ENCODE measurements at regions not wholly inside any gene's neighbourhood (a gene's known extent, or its start where the extent isn't known, plus 50 kb on each side); places are given as distances from the start of the nearest gene placed in this dataset.
"Not testable (repeated sequence)": the region's sequence is repeated elsewhere in the genome, so short reads cannot be mapped to it uniquely, and the experiment has no call there.

DNA sequence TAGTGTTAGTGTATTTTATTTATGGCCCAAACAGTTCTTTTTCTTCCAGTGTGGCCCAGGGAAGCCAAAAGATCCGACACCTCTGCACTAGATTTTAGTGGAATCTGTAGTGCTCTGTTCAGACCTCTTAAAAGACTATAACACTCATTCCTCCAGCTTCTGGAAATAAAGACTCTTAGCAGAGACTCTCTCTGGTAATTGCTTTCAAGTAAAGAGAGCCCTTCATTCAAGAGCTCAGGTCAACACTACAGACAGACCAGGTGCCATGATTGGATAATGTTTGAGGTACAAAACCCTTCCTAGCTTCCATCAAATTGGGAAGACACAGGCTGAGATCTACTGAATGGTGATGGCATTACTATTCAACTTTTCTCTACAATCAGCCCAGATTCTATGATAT lies 255.8 kb downstream of the PRDM9 start:
- no peaks in the 10 kb centered on the region for H3K36me3 Mint-ChIP-seq (ENCODE audit: low read depth)
- H3K27ac Mint-ChIP-seq: no peak overlapping the region
- H3K4me3 Mint-ChIP-seq: no peak overlapping the region
- peaks cover 15% of the 10 kb centered on the region for H3K9me3 Mint-ChIP-seq
- no peaks in the 10 kb centered on the region for H3K27me3 Mint-ChIP-seq (ENCODE audit: low read depth)
- H3K4me1 Mint-ChIP-seq (ENCODE audit: low read depth): no peaks in the 10 kb centered on the region

- Mint-ChIP-seq H3K27me3 (ENCODE audit: low read depth) (no peaks in the 10 kb centered on the region), H3K4me1 (ENCODE audit: low read depth) (no peaks in the 10 kb centered on the region), H3K27ac (no peak overlapping the region), H3K9me3 (peaks cover 17% of the 10 kb centered on the region), H3K36me3 (ENCODE audit: low read depth) (no peaks in the 10 kb centered on the region), H3K4me3 (no peak overlapping the region)
Measured at GRCh38 chr5:23776684-23777083, 269.3 kb downstream of the PRDM9 start.

GRCh38 chr5:23800307-23800706 lies 292.9 kb downstream of the PRDM9 start:
- H3K27ac Mint-ChIP-seq; H3K27me3 Mint-ChIP-seq (ENCODE audit: low read depth); H3K36me3 Mint-ChIP-seq (ENCODE audit: low read depth): not testable (repeated sequence)

GRCh38 chr5:23820765-23821471 lies 313.5 kb downstream of the PRDM9 start:
- no peaks in the 10 kb centered on the region for H3K4me1 Mint-ChIP-seq (ENCODE audit: low read depth)
- no peaks in the 10 kb centered on the region for H3K27me3 Mint-ChIP-seq (ENCODE audit: low read depth)
- no peaks in the 10 kb centered on the region for H3K36me3 Mint-ChIP-seq (ENCODE audit: low read depth)
- H3K9me3 Mint-ChIP-seq: peaks cover 4% of the 10 kb centered on the region
- no peak overlapping the region for H3K27ac Mint-ChIP-seq
- no peak overlapping the region for H3K4me3 Mint-ChIP-seq

More at GRCh38 chr5:23800307-23800706, 292.9 kb downstream of the PRDM9 start:
- not testable (repeated sequence) for H3K9me3 Mint-ChIP-seq; H3K4me3 Mint-ChIP-seq; H3K4me1 Mint-ChIP-seq (ENCODE audit: low read depth)

DNA sequence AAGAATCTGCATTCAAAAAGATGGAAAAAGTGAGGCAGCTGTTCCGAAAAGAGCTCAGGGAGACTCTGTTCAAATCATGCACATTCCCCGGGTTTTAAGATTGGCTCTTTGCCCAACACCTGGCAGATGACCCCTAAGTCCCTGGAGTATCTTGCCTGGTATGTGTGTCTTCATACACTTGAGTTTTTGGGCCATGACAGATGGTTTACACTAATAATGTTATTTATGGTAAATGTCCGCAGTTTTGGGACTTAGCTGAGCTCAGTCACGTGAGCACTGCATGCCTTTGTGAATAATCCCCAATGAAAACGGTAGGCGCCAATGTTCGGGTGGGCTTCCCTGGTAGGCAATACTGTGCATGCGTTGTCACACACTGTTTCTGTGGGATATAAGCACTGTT lies 316.1 kb downstream of the PRDM9 start:
- Mint-ChIP-seq H3K4me3 (no peak overlapping the region), H3K27ac (no peak overlapping the region), H3K36me3 (ENCODE audit: low read depth) (no peaks in the 10 kb centered on the region), H3K27me3 (ENCODE audit: low read depth) (no peaks in the 10 kb centered on the region), H3K4me1 (ENCODE audit: low read depth) (no peaks in the 10 kb centered on the region), H3K9me3 (peaks cover 4% of the 10 kb centered on the region)

DNA sequence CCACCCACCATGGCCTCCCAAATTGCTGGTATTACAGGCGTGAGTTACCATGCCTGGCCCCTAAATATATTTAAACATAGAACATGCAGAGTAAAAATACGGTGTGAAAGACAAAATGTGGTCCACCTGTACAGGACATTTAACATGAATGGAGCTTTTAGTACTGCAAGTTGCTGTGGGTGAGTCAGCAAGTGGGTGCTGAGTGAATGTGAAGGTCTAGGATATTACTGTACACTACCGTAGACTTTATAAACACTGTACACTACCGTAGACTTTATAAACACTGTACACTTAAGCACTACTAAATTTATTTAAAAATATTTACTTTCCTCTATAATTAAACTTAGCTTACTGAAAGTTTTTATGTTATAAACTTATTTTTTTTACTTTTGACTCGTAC lies 317.8 kb downstream of the PRDM9 start:
- Mint-ChIP-seq H3K27me3 (ENCODE audit: low read depth) (no peaks in the 10 kb centered on the region), H3K36me3 (ENCODE audit: low read depth) (no peaks in the 10 kb centered on the region), H3K4me3 (no peak overlapping the region), H3K4me1 (ENCODE audit: low read depth) (no peaks in the 10 kb centered on the region), H3K9me3 (peaks cover 4% of the 10 kb centered on the region), H3K27ac (no peak overlapping the region)

GRCh38 chr5:23840083-23840482 lies 332.7 kb downstream of the PRDM9 start:
- H3K27me3 Mint-ChIP-seq (ENCODE audit: low read depth): no peaks in the 10 kb centered on the region
- H3K36me3 Mint-ChIP-seq (ENCODE audit: low read depth): no peaks in the 10 kb centered on the region
- peaks cover 22% of the 10 kb centered on the region for H3K9me3 Mint-ChIP-seq
- H3K27ac Mint-ChIP-seq: no peak overlapping the region
- H3K4me3 Mint-ChIP-seq: no peak overlapping the region
- no peaks in the 10 kb centered on the region for H3K4me1 Mint-ChIP-seq (ENCODE audit: low read depth)

- Mint-ChIP-seq H3K4me1 (ENCODE audit: low read depth) (no peaks in the 10 kb centered on the region), H3K9me3 (peaks cover 6% of the 10 kb centered on the region)
Measured at GRCh38 chr5:23864786-23865185, 357.4 kb downstream of the PRDM9 start.

GRCh38 chr5:23877847-23878246 lies 370.4 kb downstream of the PRDM9 start:
- Mint-ChIP-seq H3K27ac (no peak overlapping the region), H3K4me3 (no peak overlapping the region), H3K27me3 (ENCODE audit: low read depth) (no peaks in the 10 kb centered on the region), H3K4me1 (ENCODE audit: low read depth) (no peaks in the 10 kb centered on the region), H3K36me3 (ENCODE audit: low read depth) (no peaks in the 10 kb centered on the region), H3K9me3 (peaks cover 9% of the 10 kb centered on the region)

More at GRCh38 chr5:23864786-23865185, 357.4 kb downstream of the PRDM9 start:
- Mint-ChIP-seq H3K27me3 (ENCODE audit: low read depth) (no peaks in the 10 kb centered on the region), H3K36me3 (ENCODE audit: low read depth) (no peaks in the 10 kb centered on the region), H3K27ac (no peak overlapping the region), H3K4me3 (no peak overlapping the region)

DNA sequence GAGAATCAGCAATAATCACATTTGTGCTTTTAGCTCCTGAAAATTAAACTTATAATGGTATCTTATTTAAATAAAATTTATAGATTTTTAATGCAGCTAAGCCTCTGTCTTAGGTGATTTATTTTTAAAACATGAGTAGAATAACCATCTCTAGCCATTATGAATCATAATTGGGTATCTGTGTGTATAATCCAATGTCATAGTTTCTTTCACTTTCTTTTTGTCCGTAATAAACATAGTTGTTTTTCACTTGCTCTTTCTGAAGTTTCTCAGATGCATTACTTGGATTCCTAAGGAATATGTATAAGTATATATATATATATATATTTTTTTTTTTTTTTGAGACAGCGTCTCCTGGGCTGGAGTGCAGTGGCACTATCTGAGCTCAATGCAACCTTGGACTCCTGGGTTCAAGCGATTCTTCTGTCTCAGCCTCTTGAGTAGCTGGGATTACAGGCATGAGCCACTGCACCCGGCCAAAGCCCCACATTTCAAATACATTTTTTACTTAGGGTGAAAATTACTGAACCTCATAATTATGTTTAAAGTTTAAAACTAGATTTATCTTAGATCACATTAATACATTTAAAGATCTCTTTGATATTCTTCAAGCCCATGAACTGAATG lies 377.1 kb downstream of the PRDM9 start:
- H3K9me3 Mint-ChIP-seq: peaks cover 28% of the 10 kb centered on the region
- no peak overlapping the region for H3K4me3 Mint-ChIP-seq
- H3K36me3 Mint-ChIP-seq (ENCODE audit: low read depth): no peaks in the 10 kb centered on the region
- no peaks in the 10 kb centered on the region for H3K27me3 Mint-ChIP-seq (ENCODE audit: low read depth)
- H3K4me1 Mint-ChIP-seq (ENCODE audit: low read depth): no peaks in the 10 kb centered on the region
- H3K27ac Mint-ChIP-seq: no peak overlapping the region

GRCh38 chr5:23893561-23893960 lies 386.2 kb downstream of the PRDM9 start:
- H3K4me1 Mint-ChIP-seq (ENCODE audit: low read depth): no peaks in the 10 kb centered on the region
- H3K36me3 Mint-ChIP-seq (ENCODE audit: low read depth): no peaks in the 10 kb centered on the region
- H3K27ac Mint-ChIP-seq: no peak overlapping the region
- H3K9me3 Mint-ChIP-seq: peaks cover 13% of the 10 kb centered on the region
- H3K4me3 Mint-ChIP-seq: no peak overlapping the region
- H3K27me3 Mint-ChIP-seq (ENCODE audit: low read depth): no peaks in the 10 kb centered on the region

GRCh38 chr5:23895614-23896013 lies 388.2 kb downstream of the PRDM9 start:
- Mint-ChIP-seq H3K4me3 (no peak overlapping the region), H3K36me3 (ENCODE audit: low read depth) (no peaks in the 10 kb centered on the region), H3K27me3 (ENCODE audit: low read depth) (no peaks in the 10 kb centered on the region), H3K9me3 (peaks cover 10% of the 10 kb centered on the region), H3K27ac (no peak overlapping the region), H3K4me1 (ENCODE audit: low read depth) (no peaks in the 10 kb centered on the region)

- Mint-ChIP-seq H3K27me3 (ENCODE audit: low read depth) (no peaks in the 10 kb centered on the region), H3K27ac (no peak overlapping the region), H3K4me1 (ENCODE audit: low read depth) (no peaks in the 10 kb centered on the region), H3K9me3 (peaks cover 24% of the 10 kb centered on the region), H3K36me3 (ENCODE audit: low read depth) (no peaks in the 10 kb centered on the region), H3K4me3 (no peak overlapping the region)
Measured at GRCh38 chr5:23930985-23931384, 423.6 kb downstream of the PRDM9 start.

GRCh38 chr5:23951261-23951928 lies 444.0 kb downstream of the PRDM9 start:
- peak overlapping the region; percentile 60 for H3K4me3 Mint-ChIP-seq
- H3K9me3 Mint-ChIP-seq: peaks cover 44% of the 10 kb centered on the region
- H3K27me3 Mint-ChIP-seq (ENCODE audit: low read depth): not testable (repeated sequence)

GRCh38 chr5:23963449-23963848 lies 456.0 kb downstream of the PRDM9 start:
- H3K27me3 Mint-ChIP-seq (ENCODE audit: low read depth): no peaks in the 10 kb centered on the region
- H3K27ac Mint-ChIP-seq: no peak overlapping the region
- no peaks in the 10 kb centered on the region for H3K36me3 Mint-ChIP-seq (ENCODE audit: low read depth)
- H3K4me3 Mint-ChIP-seq: no peak overlapping the region
- no peaks in the 10 kb centered on the region for H3K4me1 Mint-ChIP-seq (ENCODE audit: low read depth)
- H3K9me3 Mint-ChIP-seq: peaks cover 25% of the 10 kb centered on the region

More at GRCh38 chr5:23951261-23951928, 444.0 kb downstream of the PRDM9 start:
- not testable (repeated sequence) for H3K27ac Mint-ChIP-seq; H3K4me1 Mint-ChIP-seq (ENCODE audit: low read depth); H3K36me3 Mint-ChIP-seq (ENCODE audit: low read depth)
